Stimulated activated CD4-positive, alpha-beta T cell treated with anti-CD3 and anti-CD28 coated beads, TNF-alpha, amount 100 ng/mL, for 1 hour (primary cell): ENCODE measurements at regions not wholly inside any gene's neighbourhood (a gene's known extent, or its start where the extent isn't known, plus 50 kb on each side); places are given as distances from the start of the nearest gene placed in this dataset.
"Not testable (repeated sequence)": the region's sequence is repeated elsewhere in the genome, so short reads cannot be mapped to it uniquely, and the experiment has no call there.

ENCODE experiments used
- DNase-seq, 3 donors: peaks; one replicate each; pipeline ENCODE4 v3.0.0-alpha.2; 2020; ENCODE audit warnings: low read depth in 3 of 3, low spot score in 1 of 3

GRCh38 chr15:20785151-20785936, 80.8 kb downstream of the POTEB2 start:
- DNase-seq: not testable (repeated sequence)

DNA sequence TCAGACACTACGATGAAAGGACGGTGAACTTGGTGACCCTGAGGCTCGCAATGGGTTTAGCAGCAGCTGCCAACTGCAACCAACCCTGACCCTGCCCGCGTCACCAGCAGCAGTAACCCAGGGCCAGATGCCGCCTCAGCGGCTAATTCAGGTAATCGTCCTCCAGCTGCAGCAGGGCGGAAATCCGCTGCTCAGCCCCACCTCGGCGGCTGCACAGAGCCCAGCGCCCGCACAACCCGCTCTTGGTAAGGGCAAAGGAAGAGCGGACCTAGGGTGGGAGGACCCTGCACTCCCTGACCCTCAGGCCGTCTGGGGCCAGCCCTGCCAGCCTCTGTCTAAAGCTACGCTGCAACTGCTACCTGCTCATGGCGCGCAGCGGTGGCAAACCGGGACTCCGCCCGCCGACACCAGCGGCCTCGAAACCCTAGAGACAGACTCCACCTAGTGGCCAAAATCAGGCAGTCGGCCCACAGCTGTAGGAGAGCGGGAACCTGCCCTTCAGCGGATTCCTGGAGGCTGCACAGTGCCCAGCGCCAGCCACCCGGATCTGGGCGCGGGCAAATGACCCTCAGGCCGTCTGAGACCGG, 82.4 kb downstream of the POTEB2 start:
- DNase-seq: peak in 1 of 3 donors; percentile 3

DNA sequence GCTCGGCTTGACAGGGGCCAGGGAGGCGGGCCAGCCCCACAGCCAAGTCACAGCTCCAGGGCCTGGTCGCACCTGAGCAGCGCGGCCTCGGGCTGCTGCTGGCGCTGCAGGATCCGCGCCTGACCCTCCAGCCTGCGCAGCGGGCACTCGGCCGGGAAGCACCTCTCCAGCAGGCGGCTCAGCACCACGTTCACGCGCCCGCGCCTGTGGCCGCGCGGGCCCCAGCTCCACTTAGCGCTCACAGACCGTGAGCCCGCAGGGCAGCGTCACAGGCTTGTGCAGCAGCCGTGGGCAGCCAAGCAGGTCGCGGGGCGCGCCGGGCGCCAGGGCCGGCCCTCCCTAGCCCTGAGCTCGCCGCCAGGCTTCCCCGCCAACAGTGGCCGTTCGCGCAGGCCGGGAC, 90.7 kb downstream of the POTEB2 start:
- DNase-seq: not testable (repeated sequence)

DNA sequence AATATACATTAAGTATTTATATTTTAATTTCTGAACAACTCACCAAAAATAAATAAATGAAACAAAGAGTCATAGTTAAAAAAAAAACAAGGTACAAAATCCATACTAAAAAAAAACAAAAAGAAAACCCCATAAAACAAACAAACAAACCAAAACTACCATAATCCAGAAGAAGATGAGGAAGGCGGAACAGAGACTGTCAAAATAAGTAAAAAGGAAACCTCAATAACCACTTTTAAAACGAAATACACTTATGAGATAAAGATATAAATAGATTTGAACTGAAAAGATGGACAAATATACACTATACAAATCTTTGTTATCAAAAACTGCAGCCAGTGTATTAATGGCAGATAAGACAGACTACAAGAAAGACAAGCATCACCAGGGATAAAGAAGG, 98.2 kb downstream of the POTEB2 start:
- DNase-seq: not testable (repeated sequence)

- not testable (repeated sequence) for DNase-seq
Measured at GRCh38 chr15:20762422-20762821, 103.7 kb downstream of the POTEB2 start.

GRCh38 chr15:20756440-20756839, 109.7 kb downstream of the POTEB2 start:
- DNase-seq: not testable (repeated sequence)

- DNase-seq: peak in 1 of 3 donors; percentile 46
Measured at GRCh38 chr15:20755665-20756398, 110.3 kb downstream of the POTEB2 start.

DNA sequence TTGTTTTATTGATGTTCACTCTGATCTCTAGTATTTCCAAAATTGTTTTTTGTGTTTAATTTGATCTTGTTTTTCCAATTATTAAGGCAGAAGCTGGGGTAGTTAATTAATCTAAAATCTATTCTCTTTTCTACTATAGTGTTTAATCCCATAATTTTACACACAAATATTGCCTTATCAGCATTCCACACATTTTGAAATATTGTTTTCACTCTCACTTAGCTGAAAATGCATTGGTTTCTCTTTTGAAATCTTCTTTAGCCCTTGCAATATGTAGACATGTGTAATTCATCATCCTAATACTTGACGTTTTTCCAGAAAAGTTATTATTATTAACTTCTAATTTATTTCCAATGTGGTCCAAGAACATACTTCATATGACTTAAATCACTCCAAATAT, 132.6 kb downstream of the POTEB2 start:
- DNase-seq: not testable (repeated sequence)
